HFF-Myc (cell line): ENCODE measurements at regions not wholly inside any gene's neighbourhood (a gene's known extent, or its start where the extent isn't known, plus 50 kb on each side); places are given as distances from the start of the nearest gene placed in this dataset.

Experiments used
- DNase-seq: peaks from one replicate; pipeline ENCODE4 v3.0.0-alpha.2; 2011; ENCODE audit warnings: low read depth; ENCODE audit errors: extremely low read depth
- H3K4me3 ChIP-seq: replicated peaks from 2 replicates; pipeline ENCODE4 v1.5.1; 2011; ENCODE audit warnings: low read depth, mild to moderate bottlenecking, control low read depth, low read length
- TF ChIP-seq, protein P1 (sequence below): IDR thresholded peaks from 2 replicates; pipeline ENCODE4 v1.5.1; 2012; ENCODE audit warnings: mild to moderate bottlenecking, low read depth, low read length, control low read depth; ENCODE audit errors: missing control alignments

DNA sequence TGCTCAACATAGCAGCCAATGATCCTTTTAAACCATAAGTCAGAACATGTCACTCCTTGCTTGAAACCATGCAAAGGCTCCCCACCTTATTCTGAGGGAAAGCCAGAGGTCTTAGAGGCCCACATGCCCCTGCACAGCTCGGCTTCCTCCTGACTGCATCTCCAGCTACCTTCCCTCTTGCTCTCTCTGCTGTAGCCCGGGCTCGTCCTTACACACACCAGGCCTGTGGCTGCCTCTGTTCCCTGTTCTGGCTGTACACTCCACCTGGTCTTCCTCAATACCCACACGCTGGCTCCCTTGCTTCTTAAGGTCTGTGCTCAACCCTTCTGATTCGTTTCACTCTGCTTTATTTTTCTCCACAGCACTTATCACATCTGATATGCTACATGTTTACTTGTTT, 116.2 kb downstream of the TNFAIP3 start:
- no peak for DNase-seq
- TF ChIP-seq, protein P1, sequence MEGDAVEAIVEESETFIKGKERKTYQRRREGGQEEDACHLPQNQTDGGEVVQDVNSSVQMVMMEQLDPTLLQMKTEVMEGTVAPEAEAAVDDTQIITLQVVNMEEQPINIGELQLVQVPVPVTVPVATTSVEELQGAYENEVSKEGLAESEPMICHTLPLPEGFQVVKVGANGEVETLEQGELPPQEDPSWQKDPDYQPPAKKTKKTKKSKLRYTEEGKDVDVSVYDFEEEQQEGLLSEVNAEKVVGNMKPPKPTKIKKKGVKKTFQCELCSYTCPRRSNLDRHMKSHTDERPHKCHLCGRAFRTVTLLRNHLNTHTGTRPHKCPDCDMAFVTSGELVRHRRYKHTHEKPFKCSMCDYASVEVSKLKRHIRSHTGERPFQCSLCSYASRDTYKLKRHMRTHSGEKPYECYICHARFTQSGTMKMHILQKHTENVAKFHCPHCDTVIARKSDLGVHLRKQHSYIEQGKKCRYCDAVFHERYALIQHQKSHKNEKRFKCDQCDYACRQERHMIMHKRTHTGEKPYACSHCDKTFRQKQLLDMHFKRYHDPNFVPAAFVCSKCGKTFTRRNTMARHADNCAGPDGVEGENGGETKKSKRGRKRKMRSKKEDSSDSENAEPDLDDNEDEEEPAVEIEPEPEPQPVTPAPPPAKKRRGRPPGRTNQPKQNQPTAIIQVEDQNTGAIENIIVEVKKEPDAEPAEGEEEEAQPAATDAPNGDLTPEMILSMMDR: no peak
- no peak overlapping the region for H3K4me3 ChIP-seq

DNA sequence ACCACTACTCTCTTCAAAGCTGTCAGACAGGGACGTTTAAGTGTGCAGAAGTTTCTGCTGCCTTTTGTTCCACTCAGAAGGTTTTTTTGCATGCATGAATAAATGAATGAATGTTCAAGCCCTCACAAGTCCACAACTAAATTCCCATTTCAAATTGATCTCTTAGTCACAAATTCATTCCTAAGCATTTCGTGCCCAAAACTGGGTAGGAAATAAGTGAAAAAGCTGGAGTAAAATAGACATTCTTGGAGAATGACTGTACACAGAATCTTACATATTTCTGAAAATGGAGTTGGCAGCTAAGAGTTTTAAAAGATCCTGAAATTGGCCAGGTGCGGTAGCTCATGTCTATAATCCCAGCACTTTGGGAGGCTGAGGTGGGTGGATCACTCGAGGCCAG, 117.6 kb downstream of the PERP start:
- no peak for DNase-seq
- no peak overlapping the region for H3K4me3 ChIP-seq
- TF ChIP-seq, protein P1: no peak

DNA sequence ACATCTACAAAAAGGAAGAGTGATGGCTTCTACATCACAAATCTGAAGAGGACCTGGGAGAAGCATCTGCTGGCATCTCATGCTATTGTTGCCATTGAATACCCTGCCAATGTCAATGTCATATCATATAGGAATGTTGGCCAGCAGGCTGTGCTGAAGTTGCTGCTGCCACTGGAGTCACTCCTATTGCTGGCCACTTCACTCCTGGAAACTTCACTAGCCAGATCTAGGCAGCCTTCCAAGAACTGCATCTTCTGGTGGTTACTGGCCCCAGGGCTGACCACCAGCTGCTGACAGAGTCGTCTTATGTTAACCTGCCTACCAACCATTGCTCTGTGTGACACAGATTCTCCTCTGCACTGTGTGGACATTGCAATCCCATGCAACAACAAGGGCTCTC, 111.8 kb downstream of the PERP start:
- TF ChIP-seq, protein P1: no peak
- DNase-seq: no peak

DNA sequence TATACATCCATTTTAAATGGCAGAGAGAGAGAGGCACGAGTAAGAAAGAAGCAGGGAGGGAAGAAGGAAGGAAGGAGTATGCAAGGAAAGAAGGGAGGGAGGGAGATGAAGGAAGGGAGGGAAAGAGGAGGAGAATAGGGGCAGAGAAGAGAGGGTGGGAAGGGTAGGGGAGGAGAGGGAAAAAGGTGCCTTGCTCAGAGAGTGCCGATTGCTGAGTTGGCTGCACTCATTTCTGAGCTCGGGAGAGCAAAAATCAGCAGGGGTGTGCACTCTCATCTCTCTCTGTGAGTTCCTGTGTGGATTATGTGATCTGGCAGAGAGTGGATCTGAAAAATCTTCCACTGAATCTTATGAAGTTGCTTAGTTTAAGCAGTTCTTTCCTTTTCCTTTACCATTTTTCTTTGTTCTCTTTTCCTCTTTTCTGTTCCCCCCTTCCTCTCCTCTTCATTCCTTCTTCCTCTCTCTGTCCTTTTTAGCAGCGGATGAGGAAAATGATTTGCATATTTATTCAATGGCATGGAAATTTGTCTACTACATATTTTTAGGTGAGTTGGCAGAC, 108.7 kb downstream of the PERP start:
- DNase-seq: no peak
- no peak overlapping the region for H3K4me3 ChIP-seq
- TF ChIP-seq, protein P1: no peak

More for the DNA sequence above, 111.8 kb downstream of the PERP start:
- no peak overlapping the region for H3K4me3 ChIP-seq

DNA sequence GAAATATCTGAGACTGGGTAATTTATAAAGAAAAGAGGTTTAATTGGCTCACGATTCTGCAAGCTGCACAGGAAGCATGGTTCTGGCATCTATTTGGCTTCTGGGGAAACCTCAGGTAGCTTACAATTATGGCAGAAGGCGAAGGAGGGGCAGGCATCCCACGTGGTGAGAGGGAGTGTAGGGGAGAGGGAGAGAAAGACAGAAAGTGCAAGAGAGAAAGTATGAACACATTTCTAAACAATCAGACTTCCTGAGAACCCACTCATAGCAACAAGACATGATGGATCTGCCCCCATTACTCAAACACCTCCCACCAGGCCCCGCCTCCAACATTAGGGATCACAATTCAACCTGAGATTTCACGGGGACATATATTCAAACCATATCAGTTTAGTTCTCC, 107.4 kb downstream of the PERP start:
- DNase-seq: no peak
- TF ChIP-seq, protein P1: no peak
- H3K4me3 ChIP-seq: no peak overlapping the region

DNA sequence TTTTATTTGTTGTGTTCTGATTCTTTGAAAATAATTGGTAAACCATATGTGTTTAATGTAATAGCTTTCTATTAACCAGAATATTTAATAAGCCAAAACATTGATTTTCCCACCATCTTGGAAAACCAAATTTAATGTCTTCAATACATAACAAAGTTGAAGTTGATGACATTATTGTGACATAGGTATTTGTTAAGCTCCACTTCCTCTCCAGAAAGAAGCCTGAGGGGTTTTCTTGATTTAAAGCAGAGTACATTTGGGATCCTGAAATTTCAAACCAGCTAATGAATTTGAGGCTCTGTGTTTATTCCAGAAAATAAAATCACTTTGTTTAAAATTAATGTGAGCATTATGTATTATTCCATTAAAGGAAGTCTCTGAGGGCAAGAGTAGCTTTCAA, 106.3 kb downstream of the PERP start:
- H3K4me3 ChIP-seq: no peak overlapping the region
- TF ChIP-seq, protein P1: no peak
- no peak for DNase-seq

DNA sequence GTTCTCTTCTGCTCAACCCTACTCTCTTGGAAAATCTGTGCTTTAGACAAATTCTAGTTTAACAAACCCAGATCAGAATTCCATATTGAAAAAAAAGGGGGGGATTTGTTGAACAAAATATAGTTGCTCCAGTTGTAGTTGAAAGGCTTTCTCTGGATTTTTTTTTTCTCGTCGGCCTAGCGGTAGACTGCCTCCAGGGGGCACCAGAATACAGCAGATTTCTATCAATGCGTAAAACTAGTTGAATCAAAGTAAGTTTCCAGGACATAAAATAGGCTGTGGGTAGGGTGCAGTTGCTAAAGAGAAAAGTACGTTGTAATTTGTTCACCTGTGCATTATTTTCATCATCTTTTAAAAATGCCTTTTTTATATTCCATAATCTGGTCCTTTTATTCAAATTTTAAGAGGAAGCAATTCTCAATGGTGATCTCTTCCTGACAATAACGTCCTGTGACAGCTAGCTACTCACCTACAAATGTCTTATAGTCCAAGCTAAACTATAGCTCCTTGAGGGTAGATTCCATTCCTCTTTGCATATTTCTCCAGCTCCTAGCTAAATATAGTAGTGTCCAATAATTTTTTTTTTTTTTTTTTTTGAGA, 105.4 kb downstream of the PERP start:
- peak; percentile 15 for DNase-seq
- TF ChIP-seq, protein P1: peak; percentile 87
- no peak overlapping the region for H3K4me3 ChIP-seq
